CD4-positive, alpha-beta T cell treated with Interleukin-21 for 1 hour (primary cell): ENCODE measurements at regions not wholly inside any gene's neighbourhood (a gene's known extent, or its start where the extent isn't known, plus 50 kb on each side); places are given as distances from the start of the nearest gene placed in this dataset.
"Not testable (repeated sequence)": the region's sequence is repeated elsewhere in the genome, so short reads cannot be mapped to it uniquely, and the experiment has no call there.

Experiments used
- DNase-seq: peaks from one replicate; pipeline ENCODE4 v3.0.0-alpha.2; 2020

DNA sequence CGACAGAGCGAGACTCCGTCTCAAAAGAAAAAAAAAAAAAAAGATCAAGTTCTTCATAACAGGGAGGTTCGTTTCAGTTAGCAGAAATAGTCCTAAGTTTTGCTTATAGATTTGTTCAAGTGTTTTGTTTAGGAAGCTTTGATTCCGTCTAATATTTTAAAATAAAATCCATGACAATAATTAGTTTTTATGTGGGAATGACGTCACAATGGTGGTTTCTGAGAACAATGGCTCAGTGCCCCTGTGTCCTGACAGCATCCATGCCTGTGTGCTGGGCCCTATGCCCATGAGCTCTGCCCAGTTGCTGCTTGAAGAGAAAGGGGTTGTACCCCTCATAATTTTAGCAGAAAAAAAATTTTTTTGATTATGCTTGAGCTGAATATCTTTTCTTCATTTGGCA lies 134.0 kb downstream of the SST start:
- no peak for DNase-seq

GRCh38 chr3:187533797-187534196 lies 136.4 kb downstream of the SST start:
- no peak for DNase-seq

GRCh38 chr3:187531831-187532230 lies 138.4 kb downstream of the SST start:
- no peak for DNase-seq

GRCh38 chr3:187522890-187523289 lies 147.3 kb downstream of the SST start:
- DNase-seq, result no peak

- no peak for DNase-seq
These were observed 147.9 kb downstream of the SST start for GRCh38 chr3:187522293-187522692.

GRCh38 chr3:187521546-187521945 lies 148.6 kb downstream of the SST start:
- no peak for DNase-seq

DNA sequence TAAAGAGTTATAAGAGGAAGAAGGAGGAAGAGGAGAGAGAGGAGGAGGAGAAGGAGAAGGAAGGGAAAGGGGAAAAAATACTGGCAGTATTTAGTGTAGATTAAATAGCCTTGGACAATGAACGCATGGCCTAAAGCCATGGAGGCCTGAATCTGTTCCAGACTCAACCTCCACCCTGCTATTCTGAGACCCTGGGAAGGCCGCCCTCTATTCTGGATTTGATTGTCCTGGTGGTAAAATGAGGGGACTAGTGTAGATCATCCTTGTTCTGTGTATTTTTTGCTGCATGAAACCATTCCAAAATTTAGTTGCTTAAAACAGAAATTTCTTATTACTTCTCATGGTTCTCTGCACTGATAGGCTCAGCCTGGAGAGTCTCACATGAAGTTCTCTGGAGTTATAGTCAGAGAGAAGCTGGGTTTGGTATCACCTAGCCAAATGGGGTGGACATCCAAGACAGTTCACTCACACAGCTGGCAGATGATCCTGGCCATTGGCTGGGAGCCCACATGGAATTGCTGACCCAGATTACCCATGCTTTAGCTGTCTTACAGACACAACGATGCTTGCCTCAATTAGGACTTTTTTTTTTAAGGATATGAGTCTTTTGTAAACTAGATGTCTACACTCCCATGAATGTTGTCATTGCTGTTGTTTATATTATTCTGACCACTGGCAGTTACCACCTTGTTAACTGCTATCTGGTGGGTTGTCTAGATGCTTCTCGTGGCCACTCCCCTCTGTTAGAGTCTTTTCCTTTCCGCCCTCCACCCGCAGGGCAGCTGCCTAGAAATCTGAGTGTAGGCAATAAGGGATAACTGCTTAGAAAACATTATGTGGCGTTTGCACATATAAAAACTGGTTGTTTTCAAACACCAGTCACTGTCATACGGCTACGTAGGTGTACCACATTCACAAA lies 149.9 kb downstream of the SST start:
- no peak for DNase-seq

GRCh38 chr3:187519428-187519890 lies 150.7 kb downstream of the SST start:
- DNase-seq, result no peak

DNA sequence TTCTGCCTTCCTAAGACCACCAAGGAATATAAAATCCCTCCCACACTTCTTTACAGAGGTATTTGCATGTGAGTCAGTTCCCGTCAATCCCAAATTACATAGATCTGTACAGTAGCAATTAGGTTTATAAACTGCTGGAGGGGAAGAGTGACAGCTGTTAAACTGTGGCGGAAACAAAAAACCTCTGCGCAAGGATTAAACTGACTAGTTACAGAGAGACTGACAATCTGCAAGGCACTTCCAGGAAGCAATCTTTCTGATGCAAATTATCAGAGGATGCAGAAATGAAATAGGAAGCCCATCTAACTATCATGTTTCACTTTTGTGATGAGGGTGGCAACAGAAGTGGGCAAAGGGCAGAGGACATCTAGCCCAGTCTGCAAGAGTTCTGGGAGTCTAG lies 150.4 kb downstream of the RTP4 start:
- no peak for DNase-seq

DNA sequence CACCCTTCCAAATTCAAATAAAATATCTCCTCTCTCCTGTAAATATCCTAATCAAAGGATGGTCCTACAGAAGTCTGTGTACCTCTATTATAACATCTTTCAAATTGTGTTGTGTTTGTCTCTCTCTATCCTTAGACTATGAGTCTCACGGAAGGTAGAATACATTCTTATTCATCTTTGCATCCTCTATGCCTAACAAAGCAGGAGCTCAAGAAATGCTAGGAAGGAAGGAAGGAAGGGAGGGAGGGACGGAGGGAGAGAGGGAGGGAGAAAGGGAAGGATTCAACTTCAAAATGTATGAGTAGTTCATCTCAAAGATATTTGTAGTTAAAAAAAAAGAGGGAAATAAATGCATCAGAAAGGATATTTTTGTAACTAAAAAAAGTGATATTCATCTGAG lies 150.0 kb downstream of the RTP4 start:
- no peak for DNase-seq

DNA sequence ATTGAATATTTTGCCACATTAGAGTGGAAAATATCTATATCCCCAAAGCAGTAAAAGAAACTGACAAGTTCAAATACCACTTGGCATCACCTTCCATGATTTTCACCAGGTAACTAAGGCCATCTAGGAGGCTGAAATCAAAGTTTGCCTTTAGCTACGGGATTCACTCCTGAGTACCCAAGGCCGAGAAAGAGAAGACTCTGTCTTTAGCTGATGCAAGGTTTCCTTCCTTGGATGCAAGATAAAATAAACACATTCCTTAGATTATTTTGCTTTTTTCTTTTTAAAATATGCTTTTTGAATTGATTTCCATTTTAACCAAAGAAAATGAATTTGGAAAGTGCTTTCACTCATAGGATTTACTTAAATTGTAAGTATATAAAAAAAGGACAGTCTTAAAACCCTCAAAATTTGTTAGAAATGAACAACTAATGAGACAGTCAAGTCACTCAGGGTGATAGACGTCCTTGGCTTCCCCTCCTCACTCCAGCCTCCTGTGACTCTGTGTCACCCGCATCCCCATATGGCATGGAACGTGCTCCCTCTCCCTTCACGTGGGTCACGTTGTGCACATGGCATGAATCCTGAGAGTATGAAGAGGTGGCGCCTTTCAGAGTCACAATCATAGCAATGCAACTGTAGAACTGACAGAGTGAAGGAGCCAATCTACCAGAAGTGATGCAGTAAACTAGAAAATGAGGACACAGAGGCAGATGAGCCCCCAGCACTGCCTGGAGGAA lies 148.4 kb downstream of the RTP4 start:
- DNase-seq, result no peak

DNA sequence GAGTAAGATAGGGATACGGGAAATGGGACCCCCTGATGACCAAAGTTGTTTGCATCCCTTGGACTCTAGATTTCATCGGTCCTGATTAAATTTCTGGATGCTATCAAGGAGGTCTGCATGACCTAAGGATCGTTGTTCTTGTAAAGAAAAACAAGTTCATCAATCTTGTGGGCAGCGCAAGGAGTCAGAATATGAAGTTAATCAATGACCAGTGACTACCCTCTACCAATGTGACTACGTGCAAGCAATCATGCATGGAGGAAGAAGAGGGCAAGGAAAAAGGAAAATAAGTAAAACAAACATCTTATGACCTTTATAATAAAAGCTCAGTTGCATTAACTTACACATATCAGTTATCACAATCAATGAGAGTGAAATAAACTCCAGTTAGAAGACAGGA lies 139.7 kb downstream of the RTP4 start:
- no peak for DNase-seq

GRCh38 chr3:187507266-187507665 lies 139.1 kb downstream of the RTP4 start:
- no peak for DNase-seq

GRCh38 chr3:187504435-187504834 lies 136.2 kb downstream of the RTP4 start:
- no peak for DNase-seq

GRCh38 chr3:187498211-187498724 lies 130.1 kb downstream of the RTP4 start:
- DNase-seq, result no peak

DNA sequence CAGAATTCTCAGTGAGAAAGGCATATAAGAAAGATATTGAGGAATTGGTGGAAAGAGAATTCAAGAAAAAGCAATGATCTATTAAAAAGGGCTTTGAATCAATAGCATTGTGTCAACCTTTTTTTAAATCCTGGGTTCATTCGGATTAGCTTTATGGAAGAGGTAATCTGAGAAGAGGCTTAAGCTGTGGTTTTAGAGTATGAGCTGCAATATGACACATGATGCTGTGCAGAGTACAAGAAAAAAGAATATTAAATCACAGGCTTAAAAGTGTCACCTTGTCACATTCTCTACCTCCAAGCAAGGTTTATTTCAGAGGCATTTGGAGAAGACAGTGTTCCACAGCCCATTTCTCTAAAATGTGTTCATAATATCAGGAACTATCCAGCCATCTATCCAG lies 128.9 kb downstream of the RTP4 start:
- DNase-seq, result no peak

DNA sequence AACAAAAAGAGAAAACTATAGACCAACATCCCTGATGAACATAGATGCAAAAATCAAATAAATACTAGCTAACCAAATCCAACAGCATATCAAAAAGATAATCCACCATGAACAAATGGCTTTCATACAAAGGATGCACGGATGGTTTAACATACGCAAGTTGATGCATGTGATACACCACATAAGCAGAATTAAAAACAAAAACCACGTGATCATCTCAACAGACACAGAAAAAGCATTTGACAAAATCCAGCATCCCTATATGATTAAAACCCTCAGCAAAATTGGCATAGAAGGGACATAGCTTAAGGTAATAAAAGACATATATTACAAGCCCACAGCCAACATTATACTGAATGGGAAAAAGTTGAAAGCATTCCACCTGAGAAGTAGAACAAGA lies 125.9 kb downstream of the RTP4 start:
- not testable (repeated sequence) for DNase-seq

- no peak for DNase-seq
These were observed 123.2 kb downstream of the RTP4 start for GRCh38 chr3:187491371-187491770.

DNA sequence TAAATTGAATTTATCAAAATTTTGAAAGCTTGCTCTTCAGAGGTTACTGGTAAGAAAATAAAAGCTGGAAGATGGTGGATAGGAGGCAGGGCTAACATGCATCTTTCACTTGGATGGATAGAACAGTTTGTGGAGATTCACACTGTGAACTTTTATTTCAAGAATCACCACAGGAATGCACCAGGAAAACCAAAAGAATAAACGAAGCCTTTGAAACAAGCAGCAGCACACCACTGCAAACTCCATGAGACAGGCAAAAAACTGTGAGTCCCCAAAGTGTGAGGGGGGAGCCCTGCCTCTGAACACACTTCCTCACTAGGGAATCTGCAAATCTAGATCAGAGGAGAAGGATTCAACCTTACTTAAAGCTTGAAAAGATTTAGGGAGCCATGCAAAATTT lies 122.2 kb downstream of the RTP4 start:
- no peak for DNase-seq

GRCh38 chr3:187484547-187485295 lies 116.5 kb downstream of the RTP4 start:
- no peak for DNase-seq

DNA sequence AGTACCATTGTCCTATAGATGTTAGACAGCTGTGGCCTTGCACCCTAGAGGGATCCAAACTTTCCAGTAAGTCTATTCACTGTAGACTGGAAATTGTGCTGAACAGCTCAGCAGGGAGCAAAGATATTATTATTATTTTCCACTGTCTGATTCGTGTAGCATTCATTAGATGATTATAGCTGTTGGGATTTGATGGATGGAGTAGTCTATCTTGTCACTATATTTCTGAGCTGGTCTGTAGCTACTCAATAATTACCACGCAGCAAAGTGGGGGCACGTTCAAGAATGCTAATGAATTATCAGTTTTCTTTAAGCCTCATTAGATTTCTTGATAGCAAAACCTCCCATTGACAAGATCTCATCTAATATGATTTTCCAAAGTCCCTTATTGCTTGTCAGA lies 113.2 kb downstream of the RTP4 start:
- no peak for DNase-seq

DNA sequence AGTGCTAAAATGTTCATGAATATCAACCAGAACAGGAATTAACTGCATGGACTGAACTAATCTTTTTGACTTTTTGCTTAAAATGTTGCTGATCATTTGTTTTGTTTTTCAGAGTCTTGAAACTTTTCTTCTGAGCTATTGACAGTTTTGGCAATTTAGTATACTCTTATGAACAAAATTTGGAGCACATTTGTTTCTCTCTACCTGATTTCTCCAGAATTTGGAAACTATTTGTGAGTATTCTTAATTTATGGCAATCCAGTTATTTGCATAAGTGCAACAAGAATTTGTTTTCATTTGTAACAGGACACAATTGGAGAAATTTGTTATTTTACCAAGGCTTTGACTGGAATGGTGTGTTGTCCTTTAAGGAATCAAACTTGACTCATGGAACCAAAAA lies 107.4 kb downstream of the RTP4 start:
- not testable (repeated sequence) for DNase-seq

GRCh38 chr3:187473778-187474406 lies 105.7 kb downstream of the RTP4 start:
- no peak for DNase-seq
